Stimulated activated CD8-positive, alpha-beta memory T cell treated with anti-CD3 and anti-CD28 coated beads, Interleukin-15, amount 100 ng/mL, for 4 hours (primary cell): ENCODE measurements at regions not wholly inside any gene's neighbourhood (a gene's known extent, or its start where the extent isn't known, plus 50 kb on each side); places are given as distances from the start of the nearest gene placed in this dataset.
"Not testable (repeated sequence)": the region's sequence is repeated elsewhere in the genome, so short reads cannot be mapped to it uniquely, and the experiment has no call there.

Experiments used
- DNase-seq, 2 donors: peaks; one replicate each; pipeline ENCODE4 v3.0.0-alpha.2; 2020; ENCODE audit warnings: low read depth in 2 of 2

GRCh38 chr1:206256935-206257334 lies 53.6 kb downstream of the SRGAP2 start:
- DNase-seq, result not testable (repeated sequence)

- not testable (repeated sequence) for DNase-seq
Observed at GRCh38 chr1:206261473-206261872, 58.1 kb downstream of the SRGAP2 start.

GRCh38 chr1:206262424-206262823 lies 59.1 kb downstream of the SRGAP2 start:
- DNase-seq, result not testable (repeated sequence)

DNA sequence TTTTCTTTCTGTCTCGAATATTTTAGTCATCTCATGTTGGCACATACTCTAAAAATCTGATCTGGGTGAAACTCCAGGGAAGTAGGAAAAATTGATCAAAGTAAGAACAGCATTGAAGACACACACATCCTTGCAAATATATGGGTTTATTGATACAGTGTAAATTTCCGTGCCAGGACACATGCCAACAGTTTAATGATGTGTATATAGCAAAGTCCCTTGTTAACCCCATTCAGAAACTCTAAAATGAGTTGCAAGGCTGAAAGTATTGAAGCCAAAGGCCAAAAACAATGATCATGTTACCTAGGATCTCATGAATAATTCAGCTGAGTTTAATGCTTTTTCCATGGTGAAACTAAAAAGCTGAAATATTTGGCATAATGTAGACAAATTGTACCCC lies 61.6 kb downstream of the SRGAP2 start:
- not testable (repeated sequence) for DNase-seq

GRCh38 chr1:206271153-206271552 lies 67.8 kb downstream of the SRGAP2 start:
- not testable (repeated sequence) for DNase-seq

- not testable (repeated sequence) for DNase-seq
Observed at GRCh38 chr1:206273104-206273503, 69.8 kb downstream of the SRGAP2 start.

DNA sequence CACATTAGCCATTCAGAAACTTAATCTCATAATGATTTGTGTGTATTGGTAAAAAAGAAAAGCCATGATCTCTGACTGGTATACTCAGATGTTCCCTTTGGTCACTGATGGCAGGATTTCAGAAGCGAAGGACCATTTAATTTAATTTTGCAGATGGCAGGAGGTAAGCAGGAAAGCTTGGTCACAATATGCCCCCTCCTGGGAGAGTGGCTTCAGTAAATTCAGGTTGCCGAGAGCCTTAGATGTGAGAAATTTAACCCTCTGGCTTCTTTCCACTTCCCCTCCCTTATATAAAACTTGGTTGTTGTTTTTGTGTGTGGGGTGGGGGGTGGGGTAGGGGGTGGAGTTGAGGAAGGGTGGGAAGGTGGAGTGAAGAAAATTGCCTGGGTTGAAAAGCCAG lies 72.8 kb downstream of the SRGAP2 start:
- not testable (repeated sequence) for DNase-seq

DNA sequence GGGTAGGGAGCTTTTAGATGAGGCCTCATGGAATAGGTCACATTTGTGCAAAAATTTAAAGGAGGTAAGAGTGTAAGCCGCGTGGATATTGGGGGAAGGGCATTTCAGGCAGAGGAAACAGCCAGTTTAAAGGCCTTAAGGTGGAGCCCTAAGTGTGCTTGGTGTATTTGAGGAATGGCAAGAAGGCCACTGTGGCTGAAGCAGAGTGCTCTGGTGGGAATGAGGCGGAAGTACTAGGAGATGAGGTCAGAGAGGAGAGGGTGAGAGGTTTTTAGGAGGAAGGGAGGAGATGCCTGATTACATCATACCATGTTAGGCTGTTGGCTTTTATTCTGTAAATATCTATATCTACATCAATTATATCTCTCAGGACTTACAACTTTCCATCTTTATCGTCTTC lies 75.3 kb downstream of the SRGAP2 start:
- DNase-seq, result not testable (repeated sequence)

- DNase-seq, result not testable (repeated sequence)
Observed at GRCh38 chr1:206280683-206281082, 77.3 kb downstream of the SRGAP2 start.

- not testable (repeated sequence) for DNase-seq
Observed at GRCh38 chr1:206281912-206282654, 78.7 kb downstream of the SRGAP2 start.

DNA sequence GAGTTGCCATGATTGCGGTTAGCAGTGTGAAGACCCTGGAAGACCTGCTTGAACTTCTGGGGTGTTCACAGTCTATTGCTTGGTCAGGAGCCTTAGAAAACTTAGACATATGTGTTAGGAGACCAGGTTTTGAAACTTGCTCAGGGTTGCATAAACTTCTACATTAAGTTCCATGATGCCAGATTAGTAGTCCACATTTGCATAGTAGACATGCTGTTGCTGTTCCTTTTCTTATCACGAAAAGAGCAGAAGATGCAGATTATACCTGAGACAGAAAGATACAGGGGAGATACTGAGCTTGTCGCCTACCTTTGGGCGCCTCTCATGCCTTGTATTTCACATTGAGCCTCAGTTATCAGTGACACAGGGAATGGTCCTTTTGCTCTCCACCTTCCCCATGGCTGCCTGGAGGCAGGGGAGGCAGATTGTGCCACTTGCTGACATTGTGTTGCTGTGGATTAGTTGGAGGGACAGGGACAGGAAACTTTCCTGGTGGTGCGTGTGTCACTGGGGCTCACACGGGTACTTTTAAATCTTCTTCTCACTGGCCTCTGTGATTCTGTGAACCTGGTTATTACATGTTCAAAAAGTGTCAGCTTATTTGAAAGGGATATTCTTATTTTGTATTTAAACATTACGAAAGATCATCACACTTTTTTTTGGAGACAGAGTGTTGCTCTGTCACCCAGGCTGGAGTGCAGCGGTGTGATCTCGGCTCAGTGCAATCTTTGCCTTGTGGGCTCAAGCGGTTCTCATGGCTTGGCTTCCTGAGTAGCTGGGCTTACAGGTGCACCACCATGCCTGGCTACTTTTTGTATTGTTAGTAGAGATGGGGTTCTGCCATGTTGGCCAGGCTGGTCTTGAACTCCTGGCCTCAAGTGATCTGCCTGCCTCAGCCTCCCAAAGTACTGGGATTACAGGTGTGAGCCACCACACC lies 82.0 kb downstream of the SRGAP2 start:
- not testable (repeated sequence) for DNase-seq

DNA sequence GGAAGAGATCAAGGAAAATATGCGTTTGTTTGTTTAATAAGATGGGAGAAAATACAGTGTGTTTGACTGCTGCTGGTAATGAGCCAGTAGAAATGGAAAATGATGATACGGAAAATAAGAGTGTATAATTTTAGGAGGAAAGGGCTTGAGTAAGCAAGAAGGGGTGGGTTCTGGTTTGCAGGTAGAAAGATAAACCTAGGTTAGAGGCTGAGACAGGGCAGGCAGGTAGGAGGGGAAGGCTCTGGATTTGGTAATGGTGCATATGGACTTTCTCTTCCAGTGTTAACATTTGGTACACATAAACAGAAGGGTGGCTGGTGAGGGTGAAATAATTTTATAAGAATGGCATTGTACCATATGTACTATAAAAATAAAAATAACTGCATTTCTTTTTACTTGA lies 84.4 kb downstream of the SRGAP2 start:
- DNase-seq, result not testable (repeated sequence)

- not testable (repeated sequence) for DNase-seq
Observed at GRCh38 chr1:206288453-206288852, 85.1 kb downstream of the SRGAP2 start.

- DNase-seq, result not testable (repeated sequence)
Observed at GRCh38 chr1:206297145-206298031, 94.0 kb downstream of the SRGAP2 start.

DNA sequence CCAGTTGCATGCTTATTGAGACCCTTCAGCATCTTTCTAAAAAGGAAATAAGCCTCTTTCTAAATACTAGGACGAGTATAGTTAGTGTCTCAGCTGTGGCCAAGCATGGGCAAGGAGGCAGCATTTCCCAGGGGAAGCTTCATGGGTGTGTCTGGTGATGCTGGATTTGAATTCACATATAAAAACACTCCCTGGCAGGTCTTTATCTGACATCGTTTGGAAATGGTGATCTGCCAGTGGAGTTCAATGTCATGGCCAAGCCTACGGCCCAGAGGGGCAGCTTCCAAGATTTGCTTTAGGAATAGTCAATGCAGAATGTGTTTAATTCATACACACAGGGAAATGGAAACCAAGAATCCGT lies 94.7 kb downstream of the SRGAP2 start:
- DNase-seq, result not testable (repeated sequence)

GRCh38 chr1:206299181-206299791 lies 95.9 kb downstream of the SRGAP2 start:
- DNase-seq, result not testable (repeated sequence)

DNA sequence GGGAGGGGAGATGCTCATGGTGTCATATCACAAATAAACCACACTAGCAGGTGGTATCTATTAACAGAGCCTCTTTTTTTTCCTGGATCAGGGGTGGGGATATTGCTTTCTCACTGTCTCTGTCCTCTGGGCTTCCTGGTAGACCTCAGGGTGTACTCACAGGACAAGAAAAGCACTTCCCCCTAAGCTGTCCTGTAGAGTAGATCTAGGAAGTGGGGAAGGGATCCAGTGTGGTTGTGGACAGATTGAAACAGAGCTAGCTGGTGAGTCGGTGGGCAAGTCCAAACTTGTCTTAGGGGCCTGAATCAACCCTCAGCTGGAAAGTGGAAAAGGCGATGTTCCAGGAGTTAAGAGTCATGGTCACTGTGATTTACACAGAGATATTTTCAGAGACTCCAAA lies 96.6 kb downstream of the SRGAP2 start:
- not testable (repeated sequence) for DNase-seq

- not testable (repeated sequence) for DNase-seq
Observed at GRCh38 chr1:206302056-206302455, 98.7 kb downstream of the SRGAP2 start.

GRCh38 chr1:206307442-206307841 lies 104.1 kb downstream of the SRGAP2 start:
- not testable (repeated sequence) for DNase-seq

GRCh38 chr1:206310948-206311347 lies 107.6 kb downstream of the SRGAP2 start:
- not testable (repeated sequence) for DNase-seq
